Liver (tissue), 3 donors: ENCODE measurements at regions not wholly inside any gene's neighbourhood (a gene's known extent, or its start where the extent isn't known, plus 50 kb on each side); places are given as distances from the start of the nearest gene placed in this dataset.

Experiments used
- CTCF ChIP-seq: fragments of 150-350 bp; IDR thresholded peaks from 2 replicates; pipeline ENCODE4 v1.5.1; 2017; ENCODE audit warnings: improper control_type of control experiment, low read depth, low read length; ENCODE audit not compliant: missing input control
- FOXA1 ChIP-seq: IDR thresholded peaks from 2 replicates; pipeline ENCODE4 v1.6.1; 2016; ENCODE audit warnings: antibody characterized with exemption
- HNF4A ChIP-seq, 2 donors: conservative IDR thresholded peaks; 2 replicates each; pipeline ENCODE4 v1.6.1; 2016; ENCODE audit warnings: antibody characterized with exemption in 2 of 2, mild to moderate bottlenecking in 2 of 2
- HNF4G ChIP-seq: IDR thresholded peaks from 2 replicates; pipeline ENCODE4 v1.6.1; 2016; ENCODE audit warnings: antibody characterized with exemption
- RAD21 ChIP-seq, 2 donors: IDR thresholded peaks; 2 replicates each; pipeline ENCODE4 v1.6.1; 2016; ENCODE audit warnings: antibody characterized with exemption in 2 of 2, mild to moderate bottlenecking in 2 of 2
- REST ChIP-seq: IDR thresholded peaks from 2 replicates; pipeline ENCODE4 v1.6.1; 2016; ENCODE audit warnings: antibody characterized with exemption, mild to moderate bottlenecking
- SP1 ChIP-seq: IDR thresholded peaks from 2 replicates; pipeline ENCODE4 v1.6.1; 2018; ENCODE audit warnings: antibody characterized with exemption, mild to moderate bottlenecking
- TAF1 ChIP-seq: conservative IDR thresholded peaks from 2 replicates; pipeline ENCODE4 v1.6.1; 2016; ENCODE audit warnings: antibody characterized with exemption, mild to moderate bottlenecking
- YY1 ChIP-seq: IDR thresholded peaks from 2 replicates; pipeline ENCODE4 v1.6.1; 2016; ENCODE audit warnings: antibody characterized with exemption, mild to moderate bottlenecking
- TF ChIP-seq, protein P1 (sequence below): IDR thresholded peaks from 2 replicates; pipeline ENCODE4 v1.6.1; 2016; ENCODE audit warnings: antibody characterized with exemption
- TF ChIP-seq, protein P2 (sequence below): IDR thresholded peaks from 2 replicates; pipeline ENCODE4 v1.6.1; 2016; ENCODE audit warnings: antibody characterized with exemption
- TF ChIP-seq, protein P3 (sequence below): IDR thresholded peaks from 2 replicates; pipeline ENCODE4 v1.6.1; 2016; ENCODE audit warnings: antibody characterized with exemption
- donor health status: healthy.
- donor health status: healthy.

- TF ChIP-seq FOXA1 (no peak), CTCF (no peak), REST (no peak), TAF1 (no peak), HNF4A (conservative IDR thresholded peaks at IDR 0.05) (no peak), YY1 (no peak), HNF4G (no peak), SP1 (no peak), RAD21 (IDR thresholded peaks at IDR 0.05) (no peak)
- TF ChIP-seq, protein P1, sequence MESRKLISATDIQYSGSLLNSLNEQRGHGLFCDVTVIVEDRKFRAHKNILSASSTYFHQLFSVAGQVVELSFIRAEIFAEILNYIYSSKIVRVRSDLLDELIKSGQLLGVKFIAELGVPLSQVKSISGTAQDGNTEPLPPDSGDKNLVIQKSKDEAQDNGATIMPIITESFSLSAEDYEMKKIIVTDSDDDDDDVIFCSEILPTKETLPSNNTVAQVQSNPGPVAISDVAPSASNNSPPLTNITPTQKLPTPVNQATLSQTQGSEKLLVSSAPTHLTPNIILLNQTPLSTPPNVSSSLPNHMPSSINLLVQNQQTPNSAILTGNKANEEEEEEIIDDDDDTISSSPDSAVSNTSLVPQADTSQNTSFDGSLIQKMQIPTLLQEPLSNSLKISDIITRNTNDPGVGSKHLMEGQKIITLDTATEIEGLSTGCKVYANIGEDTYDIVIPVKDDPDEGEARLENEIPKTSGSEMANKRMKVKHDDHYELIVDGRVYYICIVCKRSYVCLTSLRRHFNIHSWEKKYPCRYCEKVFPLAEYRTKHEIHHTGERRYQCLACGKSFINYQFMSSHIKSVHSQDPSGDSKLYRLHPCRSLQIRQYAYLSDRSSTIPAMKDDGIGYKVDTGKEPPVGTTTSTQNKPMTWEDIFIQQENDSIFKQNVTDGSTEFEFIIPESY = no peak
- TF ChIP-seq, protein P2, sequence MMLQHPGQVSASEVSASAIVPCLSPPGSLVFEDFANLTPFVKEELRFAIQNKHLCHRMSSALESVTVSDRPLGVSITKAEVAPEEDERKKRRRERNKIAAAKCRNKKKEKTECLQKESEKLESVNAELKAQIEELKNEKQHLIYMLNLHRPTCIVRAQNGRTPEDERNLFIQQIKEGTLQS = no peak
- TF ChIP-seq, protein P3, sequence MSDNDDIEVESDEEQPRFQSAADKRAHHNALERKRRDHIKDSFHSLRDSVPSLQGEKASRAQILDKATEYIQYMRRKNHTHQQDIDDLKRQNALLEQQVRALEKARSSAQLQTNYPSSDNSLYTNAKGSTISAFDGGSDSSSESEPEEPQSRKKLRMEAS = no peak
These were observed 164.8 kb upstream of the CDIN1 start for GRCh38 chr15:36414670-36415069.
